Chondrocyte (in vitro differentiated cells): ENCODE measurements at regions not wholly inside any gene's neighbourhood (a gene's known extent, or its start where the extent isn't known, plus 50 kb on each side); places are given as distances from the start of the nearest gene placed in this dataset.

ENCODE experiments used
- DNase-seq: peaks from one replicate; pipeline ENCODE4 v3.0.0; 2021; ENCODE audit warnings: mixed read lengths, low spot score
- H3K27ac Mint-ChIP-seq: one replicate; pipeline ENCODE4 v1.8.0; 2021; ENCODE audit warnings: mild to moderate bottlenecking, moderate library complexity, mixed read lengths; ENCODE audit not compliant: unreplicated experiment
- H3K27me3 Mint-ChIP-seq: 2 replicates; pipeline ENCODE4 v1.8.0; 2021; ENCODE audit warnings: low read depth, mixed read lengths
- H3K36me3 Mint-ChIP-seq: 2 replicates; pipeline ENCODE4 v1.8.0; 2021; ENCODE audit warnings: low read depth, mixed read lengths
- H3K4me1 Mint-ChIP-seq: 2 replicates; pipeline ENCODE4 v1.8.0; 2021; ENCODE audit warnings: low read depth, mild to moderate bottlenecking, mixed read lengths
- H3K4me3 Mint-ChIP-seq: one replicate; pipeline ENCODE4 v1.8.0; 2021; ENCODE audit warnings: mild to moderate bottlenecking, moderate library complexity, mixed read lengths; ENCODE audit not compliant: unreplicated experiment
- H3K9me3 Mint-ChIP-seq: 2 replicates; pipeline ENCODE4 v1.8.0; 2021; ENCODE audit warnings: low read depth, mixed read lengths
- TF ChIP-seq, protein P1 (sequence below): fragments of 200-600 bp; sonication (generic); IDR thresholded peaks from 2 replicates; pipeline ENCODE4 v1.5.0; 2021; ENCODE audit warnings: antibody characterized with exemption, mild to moderate bottlenecking, moderate library complexity

GRCh38 chr1:168414914-168415313, 128.9 kb downstream of the XCL2 start:
- peaks cover 6% of the 10 kb centered on the region for H3K4me1 Mint-ChIP-seq
- TF ChIP-seq, protein P1, sequence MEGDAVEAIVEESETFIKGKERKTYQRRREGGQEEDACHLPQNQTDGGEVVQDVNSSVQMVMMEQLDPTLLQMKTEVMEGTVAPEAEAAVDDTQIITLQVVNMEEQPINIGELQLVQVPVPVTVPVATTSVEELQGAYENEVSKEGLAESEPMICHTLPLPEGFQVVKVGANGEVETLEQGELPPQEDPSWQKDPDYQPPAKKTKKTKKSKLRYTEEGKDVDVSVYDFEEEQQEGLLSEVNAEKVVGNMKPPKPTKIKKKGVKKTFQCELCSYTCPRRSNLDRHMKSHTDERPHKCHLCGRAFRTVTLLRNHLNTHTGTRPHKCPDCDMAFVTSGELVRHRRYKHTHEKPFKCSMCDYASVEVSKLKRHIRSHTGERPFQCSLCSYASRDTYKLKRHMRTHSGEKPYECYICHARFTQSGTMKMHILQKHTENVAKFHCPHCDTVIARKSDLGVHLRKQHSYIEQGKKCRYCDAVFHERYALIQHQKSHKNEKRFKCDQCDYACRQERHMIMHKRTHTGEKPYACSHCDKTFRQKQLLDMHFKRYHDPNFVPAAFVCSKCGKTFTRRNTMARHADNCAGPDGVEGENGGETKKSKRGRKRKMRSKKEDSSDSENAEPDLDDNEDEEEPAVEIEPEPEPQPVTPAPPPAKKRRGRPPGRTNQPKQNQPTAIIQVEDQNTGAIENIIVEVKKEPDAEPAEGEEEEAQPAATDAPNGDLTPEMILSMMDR, result no peak
- H3K27me3 Mint-ChIP-seq, result peaks cover 7% of the 10 kb centered on the region
- DNase-seq, result no peak
- H3K27ac Mint-ChIP-seq, result no peak overlapping the region
- H3K4me3 Mint-ChIP-seq, result no peak overlapping the region
- no peaks in the 10 kb centered on the region for H3K36me3 Mint-ChIP-seq
- no peaks in the 10 kb centered on the region for H3K9me3 Mint-ChIP-seq

DNA sequence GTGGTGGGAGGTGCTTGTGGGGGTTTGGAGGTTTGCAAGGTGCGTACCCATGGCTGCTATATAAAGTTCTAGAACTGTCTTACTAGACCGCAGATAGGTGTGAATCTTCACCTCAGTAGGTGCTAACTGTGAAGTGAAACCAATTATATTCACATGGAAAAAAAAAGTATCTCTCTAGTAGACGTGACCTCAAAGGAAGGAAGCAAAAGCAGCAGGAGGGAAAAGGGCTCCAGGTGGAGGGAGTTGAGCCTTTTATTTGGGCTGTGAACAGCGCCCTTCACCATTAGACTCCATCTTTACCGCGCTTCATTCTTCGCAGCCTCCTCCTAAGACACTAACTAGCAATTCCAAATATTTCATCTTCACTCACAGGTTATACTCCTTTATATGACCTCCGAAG, 129.8 kb downstream of the TBX19 start:
- Mint-ChIP-seq H3K27ac (no peak overlapping the region), H3K27me3 (peaks cover 4% of the 10 kb centered on the region), H3K4me3 (no peak overlapping the region), H3K36me3 (no peaks in the 10 kb centered on the region), H3K4me1 (peaks cover 10% of the 10 kb centered on the region), H3K9me3 (peaks cover 16% of the 10 kb centered on the region)
- TF ChIP-seq, protein P1, result no peak
- no peak for DNase-seq

GRCh38 chr1:168408884-168409283, 128.2 kb downstream of the TBX19 start:
- Mint-ChIP-seq H3K27ac (no peak overlapping the region), H3K4me1 (peaks cover 10% of the 10 kb centered on the region), H3K36me3 (no peaks in the 10 kb centered on the region), H3K27me3 (peaks cover 1% of the 10 kb centered on the region), H3K4me3 (no peak overlapping the region), H3K9me3 (peaks cover 16% of the 10 kb centered on the region)
- TF ChIP-seq, protein P1, result no peak
- no peak for DNase-seq

GRCh38 chr1:168408539-168408865, 127.8 kb downstream of the TBX19 start:
- H3K4me3 Mint-ChIP-seq, result no peak overlapping the region
- peaks cover 1% of the 10 kb centered on the region for H3K27me3 Mint-ChIP-seq
- peaks cover 16% of the 10 kb centered on the region for H3K9me3 Mint-ChIP-seq
- TF ChIP-seq, protein P1, result no peak
- H3K36me3 Mint-ChIP-seq, result no peaks in the 10 kb centered on the region
- no peak for DNase-seq
- H3K27ac Mint-ChIP-seq, result no peak overlapping the region
- peaks cover 10% of the 10 kb centered on the region for H3K4me1 Mint-ChIP-seq

GRCh38 chr1:168407832-168408538, 127.3 kb downstream of the TBX19 start:
- peaks cover 1% of the 10 kb centered on the region for H3K27me3 Mint-ChIP-seq
- DNase-seq, result no peak
- H3K36me3 Mint-ChIP-seq, result no peaks in the 10 kb centered on the region
- TF ChIP-seq, protein P1, result no peak
- H3K4me3 Mint-ChIP-seq, result no peak overlapping the region
- H3K4me1 Mint-ChIP-seq, result peaks cover 10% of the 10 kb centered on the region
- H3K9me3 Mint-ChIP-seq, result peaks cover 16% of the 10 kb centered on the region
- H3K27ac Mint-ChIP-seq, result no peak overlapping the region
